ENCODE measurements at regions not wholly inside any gene's neighbourhood (a gene's known extent, or its start where the extent isn't known, plus 50 kb on each side); places are given as distances from the start of the nearest gene placed in this dataset.

DNA sequence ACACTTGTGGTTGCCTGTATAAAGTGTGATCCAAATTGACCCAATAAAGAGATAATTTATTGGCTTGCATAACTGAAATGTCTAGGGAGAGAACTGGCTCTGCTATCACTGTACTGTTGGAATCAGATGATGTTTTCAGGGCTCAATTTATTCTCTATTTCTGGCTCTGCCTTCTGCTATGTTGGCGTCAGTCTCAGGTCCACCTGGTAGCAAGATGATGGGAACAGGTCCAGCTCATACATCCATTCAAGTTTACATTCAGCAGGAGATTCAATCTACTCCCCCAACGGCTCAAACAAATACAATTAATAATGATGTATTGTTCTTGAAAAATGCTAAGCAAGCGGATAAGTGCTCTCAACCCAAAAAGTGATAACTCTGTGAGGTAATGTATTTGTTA lies 297.7 kb upstream of the SYT4 start:
- no peak overlapping the region for H3K27ac Mint-ChIP-seq
- WGBS (ENCODE audit: insufficient coverage) = no CpG with 5 or more reads among the region's 3 CpGs

DNA sequence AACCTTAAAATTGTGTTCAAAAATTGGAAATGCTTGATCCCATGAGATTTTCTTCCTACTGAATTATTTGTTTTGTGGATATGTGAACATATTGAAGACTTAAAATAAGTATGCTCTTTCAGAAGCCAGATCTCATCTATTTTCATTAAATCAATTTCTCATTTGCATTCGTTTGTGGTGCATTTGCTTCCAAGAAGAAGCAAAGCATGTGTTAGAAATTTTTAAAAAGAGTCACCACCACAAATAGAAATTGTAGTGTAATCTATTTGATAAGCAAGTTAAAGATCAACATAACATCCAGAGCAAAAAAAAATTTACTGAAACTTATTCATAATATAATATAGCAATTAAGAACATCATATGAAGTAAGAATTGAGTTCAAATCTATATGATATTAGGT lies 300.9 kb upstream of the SYT4 start:
- no peak for ATAC-seq (ENCODE audit: low read depth)
- POLR2A ChIA-PET = no interaction called here

More for the DNA sequence above, 297.7 kb upstream of the SYT4 start:
- Histone ChIP-seq H3K36me3 (replicated peaks in 1 of 2; ENCODE audit: control extremely low read depth in 1 of 2, control insufficient read depth in 1 of 2, extremely low read depth in 1 of 2, insufficient read depth in 2 of 2, low read length in 1 of 2) (no peaks in the 10 kb centered on the region), H3K27me3 (replicated peaks in 1 of 4; ENCODE audit: control extremely low read depth in 1 of 4, control insufficient read depth in 3 of 4, insufficient read depth in 4 of 4, low read length in 3 of 4) (no peaks in the 10 kb centered on the region), H3K9ac (ENCODE audit: low read length) (no peak overlapping the region), H3K4me1 (ENCODE audit: control insufficient read depth in 2 of 2, insufficient read depth in 2 of 2, low read length in 2 of 2) (no peaks in the 10 kb centered on the region), H3K79me2 (ENCODE audit: control insufficient read depth, insufficient read depth, low read length) (no peaks in the 10 kb centered on the region), H3K4me2 (replicated peaks; ENCODE audit: low read depth, low read length, poor library complexity, severe bottlenecking) (no peak overlapping the region), H3K9me3 (ENCODE audit: control extremely low read depth in 1 of 3, control insufficient read depth in 2 of 3, insufficient read depth in 1 of 3, low read length in 2 of 3) (no peaks in the 10 kb centered on the region), H3K4me3 (ENCODE audit: control extremely low read depth in 1 of 5, extremely low read depth in 1 of 5, insufficient read depth in 1 of 5, low read depth in 2 of 5, low read length in 4 of 5) (no peak overlapping the region), H4K20me1 (ENCODE audit: control insufficient read depth, insufficient read depth, low read length, poor library complexity, severe bottlenecking) (no peaks in the 10 kb centered on the region), H3K27ac (ENCODE audit: low read length in 2 of 2) (no peak overlapping the region), H2AFZ (ENCODE audit: insufficient read depth, low read depth, low read length, poor library complexity, severe bottlenecking) (no peak overlapping the region)
- Mint-ChIP-seq H3K4me1 (no peaks in the 10 kb centered on the region), H3K4me3 (no peak overlapping the region), H3K9me3 (ENCODE audit: insufficient read depth) (no peaks in the 10 kb centered on the region), H3K27me3 (no peaks in the 10 kb centered on the region)
- ChIA-PET CTCF (interaction anchor here (0.9 kb wide), 1 partner anchor 12 kb away, joined by 3 read pairs; no protein-coding TSS in a partner anchor), POLR2A (no interaction called here)
- ATAC-seq (ENCODE audit: low read depth) (no peak), DNase-seq (no peak)
- intact Hi-C loops (cut with micrococcal nuclease) = no loop called here
- TF ChIP-seq, protein P1, sequence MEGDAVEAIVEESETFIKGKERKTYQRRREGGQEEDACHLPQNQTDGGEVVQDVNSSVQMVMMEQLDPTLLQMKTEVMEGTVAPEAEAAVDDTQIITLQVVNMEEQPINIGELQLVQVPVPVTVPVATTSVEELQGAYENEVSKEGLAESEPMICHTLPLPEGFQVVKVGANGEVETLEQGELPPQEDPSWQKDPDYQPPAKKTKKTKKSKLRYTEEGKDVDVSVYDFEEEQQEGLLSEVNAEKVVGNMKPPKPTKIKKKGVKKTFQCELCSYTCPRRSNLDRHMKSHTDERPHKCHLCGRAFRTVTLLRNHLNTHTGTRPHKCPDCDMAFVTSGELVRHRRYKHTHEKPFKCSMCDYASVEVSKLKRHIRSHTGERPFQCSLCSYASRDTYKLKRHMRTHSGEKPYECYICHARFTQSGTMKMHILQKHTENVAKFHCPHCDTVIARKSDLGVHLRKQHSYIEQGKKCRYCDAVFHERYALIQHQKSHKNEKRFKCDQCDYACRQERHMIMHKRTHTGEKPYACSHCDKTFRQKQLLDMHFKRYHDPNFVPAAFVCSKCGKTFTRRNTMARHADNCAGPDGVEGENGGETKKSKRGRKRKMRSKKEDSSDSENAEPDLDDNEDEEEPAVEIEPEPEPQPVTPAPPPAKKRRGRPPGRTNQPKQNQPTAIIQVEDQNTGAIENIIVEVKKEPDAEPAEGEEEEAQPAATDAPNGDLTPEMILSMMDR (IDR thresholded peaks at IDR 0.05) = no peak
- no peak for TF ChIP-seq EZH2 (IDR thresholded peaks at IDR 0.05; ENCODE audit: borderline replicate concordance, insufficient read depth, low read depth, low read length, poor library complexity, severe bottlenecking)

More for the DNA sequence above, 300.9 kb upstream of the SYT4 start:
- Mint-ChIP-seq H3K27me3 (no peaks in the 10 kb centered on the region), H3K4me3 (no peak overlapping the region), H3K27ac (no peak overlapping the region), H3K9me3 (ENCODE audit: insufficient read depth) (no peaks in the 10 kb centered on the region), H3K4me1 (no peaks in the 10 kb centered on the region)
- TF ChIP-seq, protein P1 (IDR thresholded peaks at IDR 0.05) = no peak
- no peak for TF ChIP-seq EZH2 (IDR thresholded peaks at IDR 0.05; ENCODE audit: borderline replicate concordance, insufficient read depth, low read depth, low read length, poor library complexity, severe bottlenecking)
- intact Hi-C loops (cut with micrococcal nuclease) = no loop called here
- H3K79me2 ChIP-seq (ENCODE audit: control insufficient read depth, insufficient read depth, low read length) = no peaks in the 10 kb centered on the region
- no peak overlapping the region for H2AFZ ChIP-seq (ENCODE audit: insufficient read depth, low read depth, low read length, poor library complexity, severe bottlenecking)
- no peaks in the 10 kb centered on the region for H3K9me3 ChIP-seq (ENCODE audit: control extremely low read depth in 1 of 3, control insufficient read depth in 2 of 3, insufficient read depth in 1 of 3, low read length in 2 of 3)
- DNase-seq = no peak
- no peaks in the 10 kb centered on the region for H3K4me1 ChIP-seq (ENCODE audit: control insufficient read depth in 2 of 2, insufficient read depth in 2 of 2, low read length in 2 of 2)
- H3K9ac ChIP-seq (ENCODE audit: low read length) = no peak overlapping the region
- no peaks in the 10 kb centered on the region for H3K27me3 ChIP-seq (replicated peaks in 1 of 4; ENCODE audit: control extremely low read depth in 1 of 4, control insufficient read depth in 3 of 4, insufficient read depth in 4 of 4, low read length in 3 of 4)
- no CpG with 5 or more reads among the region's 1 CpG for WGBS (ENCODE audit: insufficient coverage)
- no peaks in the 10 kb centered on the region for H3K36me3 ChIP-seq (replicated peaks in 1 of 2; ENCODE audit: control extremely low read depth in 1 of 2, control insufficient read depth in 1 of 2, extremely low read depth in 1 of 2, insufficient read depth in 2 of 2, low read length in 1 of 2)
- no peak overlapping the region for H3K4me3 ChIP-seq (ENCODE audit: control extremely low read depth in 1 of 5, extremely low read depth in 1 of 5, insufficient read depth in 1 of 5, low read depth in 2 of 5, low read length in 4 of 5)
- no peak overlapping the region for H3K27ac ChIP-seq (ENCODE audit: low read length in 2 of 2)
- no peak overlapping the region for H3K4me2 ChIP-seq (replicated peaks; ENCODE audit: low read depth, low read length, poor library complexity, severe bottlenecking)
- H4K20me1 ChIP-seq (ENCODE audit: control insufficient read depth, insufficient read depth, low read length, poor library complexity, severe bottlenecking) = no peaks in the 10 kb centered on the region
- CTCF ChIA-PET = no interaction called here

Measured in B cell (primary cell).